Endothelial cell of umbilical vein (primary cell): ENCODE measurements at regions not wholly inside any gene's neighbourhood (a gene's known extent, or its start where the extent isn't known, plus 50 kb on each side); places are given as distances from the start of the nearest gene placed in this dataset.

Source experiments
- BruUV-seq: library from RNA; stranded (reverse); fragments of 400-500 nt; replicated peaks from 2 replicates; lab custom pipeline; 2021; lab: Mats Ljungman, UMichigan
- CTCF ChIA-PET: fragments of 300-600, 350-600 bp; sonication (Branson Sonifier 250); formaldehyde crosslinking; loops from one replicate; lab custom pipeline; 2021; ENCODE audit warnings: antibody characterized with exemption, inconsistent platforms; lab: Charles Lee
- POLR2A ChIA-PET: fragments of 300-600, 350-600 bp; sonication (Branson Sonifier 250); formaldehyde crosslinking; loops from one replicate; lab custom pipeline; 2021; ENCODE audit warnings: antibody characterized with exemption, inconsistent platforms; lab: Charles Lee
- DNase-seq: peaks from one replicate; pipeline ENCODE4 v3.0.0-alpha.2; 2011; ENCODE audit warnings: low read depth, low spot score
- FAIRE-seq: peaks from 2 replicates; lab custom pipeline; 2011; peaks lifted over from hg19 to GRCh38; lab: Jason Lieb, UNC
- H2AFZ ChIP-seq: 2 replicates; pipeline ENCODE4 v1.6.0; 2012; ENCODE audit warnings: low read depth, low read length, control low read depth, inconsistent platforms
- H3K27ac ChIP-seq: 2 replicates; pipeline ENCODE4 v1.5.1; 2011; ENCODE audit warnings: low read depth, mild to moderate bottlenecking, control low read depth, low read length, moderate library complexity; ENCODE audit not compliant: insufficient read depth
- H3K27me3 ChIP-seq, 2 experiments: 2 replicates each; pipeline versions ENCODE4 v1.6.0 to v1.6.1; 2011; ENCODE audit warnings: low read length in 2 of 2, mixed read lengths in 1 of 2; ENCODE audit not compliant: control insufficient read depth in 2 of 2, insufficient read depth in 2 of 2
- H3K36me3 ChIP-seq, 2 experiments: 2 replicates in 1 of 2; 3 replicates in 1 of 2; pipeline ENCODE4 v1.5.1; 2011; ENCODE audit warnings: low read length in 2 of 2, mild to moderate bottlenecking in 1 of 2, moderate library complexity in 1 of 2; ENCODE audit not compliant: control insufficient read depth in 2 of 2, insufficient read depth in 2 of 2; ENCODE audit errors: extremely low read depth in 1 of 2
- H3K4me1 ChIP-seq: 3 replicates; pipeline ENCODE4 v1.5.1; 2011; ENCODE audit warnings: mild to moderate bottlenecking, low read length; ENCODE audit not compliant: control insufficient read depth, insufficient read depth; ENCODE audit errors: extremely low read depth
- H3K4me2 ChIP-seq: 2 replicates; pipeline ENCODE4 v1.6.1; 2011; ENCODE audit warnings: low read length, control low read depth, mixed read lengths; ENCODE audit not compliant: insufficient read depth
- H3K4me3 ChIP-seq, 3 experiments: fragments of 200-600 bp in 1 of 3; sonication (generic), shearing (Covaris generic) in 1 of 3; replicated peaks in 1 of 3; 2 replicates each; pipeline ENCODE4 v1.5.1; 2011 to 2016; ENCODE audit warnings: control low read depth in 3 of 3, low read length in 3 of 3, mild to moderate bottlenecking in 2 of 3, inconsistent platforms in 1 of 3, low read depth in 1 of 3, moderate library complexity in 1 of 3; ENCODE audit not compliant: insufficient read depth in 1 of 3
- H3K79me2 ChIP-seq: 2 replicates; pipeline ENCODE4 v1.6.0; 2012; ENCODE audit warnings: low read length, inconsistent platforms; ENCODE audit not compliant: control insufficient read depth, insufficient read depth
- H3K9ac ChIP-seq: replicated peaks from 2 replicates; pipeline ENCODE3; 2011; ENCODE audit warnings: low read length, control low read depth; ENCODE audit not compliant: insufficient read depth; ENCODE audit errors: extremely low read depth
- H3K9me1 ChIP-seq: replicated peaks from 3 replicates; pipeline ENCODE4 v1.6.0; 2011; ENCODE audit warnings: mild to moderate bottlenecking, low read length; ENCODE audit not compliant: control insufficient read depth, insufficient read depth; ENCODE audit errors: extremely low read depth
- H3K9me3 ChIP-seq: replicated peaks from 2 replicates; pipeline ENCODE4 v1.5.1; 2012; ENCODE audit warnings: low read length, inconsistent platforms; ENCODE audit not compliant: control insufficient read depth, insufficient read depth
- H4K20me1 ChIP-seq: replicated peaks from 2 replicates; pipeline ENCODE3; 2011; ENCODE audit warnings: mild to moderate bottlenecking, low read length; ENCODE audit not compliant: control insufficient read depth, insufficient read depth; ENCODE audit errors: extremely low read depth
- CTCF ChIP-seq, 2 donors: IDR thresholded peaks; 1 replicate in 1 of 2; 2 replicates in 1 of 2; pipeline ENCODE4 v1.5.1; 2011; ENCODE audit warnings: low read length in 2 of 2, mild to moderate bottlenecking in 2 of 2, moderate library complexity in 2 of 2, control low read depth in 1 of 2, inconsistent platforms in 1 of 2, low read depth in 1 of 2; ENCODE audit not compliant: insufficient read depth in 1 of 2; ENCODE audit errors: extremely low read depth in 1 of 2
- EZH2 ChIP-seq: IDR thresholded peaks from 2 replicates; pipeline ENCODE4 v1.6.1; 2012; ENCODE audit warnings: borderline replicate concordance, low read depth, mild to moderate bottlenecking, moderate library complexity, low read length, inconsistent platforms; ENCODE audit not compliant: severe bottlenecking
- FOS ChIP-seq: IDR thresholded peaks from 2 replicates; pipeline ENCODE4 v1.6.1; 2011; ENCODE audit warnings: mild to moderate bottlenecking, low read length, moderate library complexity, borderline replicate concordance; ENCODE audit not compliant: insufficient read depth
- GATA2 ChIP-seq: IDR thresholded peaks from 2 replicates; pipeline ENCODE4 v1.7.0; 2011; ENCODE audit warnings: low read depth, mild to moderate bottlenecking, moderate library complexity, mixed read lengths, low read length; ENCODE audit not compliant: insufficient read length, insufficient read depth
- JUN ChIP-seq: IDR thresholded peaks from 2 replicates; pipeline ENCODE4 v1.6.1; 2011; ENCODE audit warnings: borderline replicate concordance, low read depth; ENCODE audit not compliant: insufficient read length, insufficient read depth
- MYC ChIP-seq: IDR thresholded peaks from one replicate; pipeline ENCODE4 v1.6.1; 2011; ENCODE audit warnings: mild to moderate bottlenecking, low read depth, low read length
- POLR2A ChIP-seq: IDR thresholded peaks from 2 replicates; pipeline ENCODE4 v1.6.1; 2012; ENCODE audit warnings: low read depth, mild to moderate bottlenecking, control low read depth, low read length
- POLR2AphosphoS5 ChIP-seq: IDR thresholded peaks from 2 replicates; pipeline ENCODE4 v1.6.1; 2012; ENCODE audit warnings: low read depth, mild to moderate bottlenecking, control low read depth, low read length, moderate library complexity; ENCODE audit not compliant: insufficient read depth
- dilution Hi-C: fragments of 300-500 bp; cut with MboI; formaldehyde crosslinking; loops from one replicate; pipeline ENCODE4 v1.15.0; 2019; ENCODE audit warnings: low sequenced_read_pairs; ENCODE audit not compliant: extremely low pct_ligation_motif_present
- intact Hi-C: fragments of 100-400 bp; cut with micrococcal nuclease; formaldehyde crosslinking; loops from one replicate; pipeline ENCODE4 v1.10.0; 2022
- TF ChIP-seq, protein P1 (sequence below): IDR thresholded peaks from 2 replicates; pipeline ENCODE4 v1.6.1; 2011; ENCODE audit not compliant: insufficient read depth, insufficient read length

GRCh38 chr5:13606051-13606450, 338.4 kb downstream of the DNAH5 start:
- H3K9me3 ChIP-seq: no peaks in the 10 kb centered on the region
- H3K36me3 ChIP-seq: no peaks in the 10 kb centered on the region
- no peaks in the 10 kb centered on the region for H3K79me2 ChIP-seq
- H3K4me3 ChIP-seq: no peak overlapping the region
- no peaks in the 10 kb centered on the region for H3K9me1 ChIP-seq
- intact Hi-C loops: no loop called here
- H3K27me3 ChIP-seq: no peaks in the 10 kb centered on the region
- no peak overlapping the region for H3K9ac ChIP-seq
- no peak overlapping the region for H3K27ac ChIP-seq
- DNase-seq (no peak), FAIRE-seq (no peak)
- TF ChIP-seq, protein P1, sequence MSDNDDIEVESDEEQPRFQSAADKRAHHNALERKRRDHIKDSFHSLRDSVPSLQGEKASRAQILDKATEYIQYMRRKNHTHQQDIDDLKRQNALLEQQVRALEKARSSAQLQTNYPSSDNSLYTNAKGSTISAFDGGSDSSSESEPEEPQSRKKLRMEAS: no peak
- TF ChIP-seq MYC (no peak), JUN (no peak), EZH2 (no peak), POLR2A (no peak), CTCF (IDR thresholded peaks at IDR 0.05; ENCODE audit: extremely low read depth in 1 of 2, insufficient read depth in 1 of 2, low read depth in 1 of 2, low read length in 2 of 2) (no peak), GATA2 (no peak), POLR2AphosphoS5 (no peak), FOS (no peak)
- H3K4me1 ChIP-seq: no peaks in the 10 kb centered on the region
- no peak overlapping the region for H2AFZ ChIP-seq
- dilution Hi-C loops: no loop called here
- H3K4me2 ChIP-seq: no peak overlapping the region
- CTCF ChIA-PET: no interaction called here
- POLR2A ChIA-PET: no interaction called here
- BruUV-seq: no TSS peak
- no peaks in the 10 kb centered on the region for H4K20me1 ChIP-seq
